IPS-NIHi7 (cell line): ENCODE measurements at regions not wholly inside any gene's neighbourhood (a gene's known extent, or its start where the extent isn't known, plus 50 kb on each side); places are given as distances from the start of the nearest gene placed in this dataset.

Experiments used
- DNase-seq: peaks from one replicate; pipeline ENCODE4 v3.0.0; 2012; ENCODE audit warnings: mixed read lengths; ENCODE audit errors: extremely low spot score

DNA sequence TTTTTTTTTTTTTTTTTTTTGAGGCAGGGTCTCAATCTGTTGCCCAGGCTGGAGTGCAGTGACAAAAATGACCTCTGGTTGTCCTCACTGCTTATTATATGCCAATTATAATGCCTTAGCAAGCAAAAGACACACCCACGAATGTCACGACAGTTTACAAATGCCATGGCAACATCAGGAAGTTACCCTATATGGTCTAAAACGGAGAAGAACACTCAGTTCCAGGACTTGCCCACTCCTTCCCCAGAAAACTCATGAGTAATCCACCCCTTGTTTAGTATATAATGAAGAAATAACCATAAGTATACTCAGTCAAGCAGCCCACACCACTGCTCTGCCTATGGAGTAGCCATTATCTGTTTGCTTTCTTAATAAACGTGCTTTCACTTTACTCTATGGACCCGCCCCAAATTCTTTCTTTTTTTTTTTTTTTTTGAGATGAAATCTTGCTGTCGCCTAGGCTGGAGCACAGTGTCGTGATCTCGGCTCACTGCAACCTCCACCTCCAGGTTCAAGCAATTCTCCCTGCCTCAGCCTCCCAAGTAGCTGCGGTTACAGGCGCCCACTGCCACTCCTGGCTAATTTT is 106.2 kb downstream of the SMIM20 start:
- DNase-seq: no peak

DNA sequence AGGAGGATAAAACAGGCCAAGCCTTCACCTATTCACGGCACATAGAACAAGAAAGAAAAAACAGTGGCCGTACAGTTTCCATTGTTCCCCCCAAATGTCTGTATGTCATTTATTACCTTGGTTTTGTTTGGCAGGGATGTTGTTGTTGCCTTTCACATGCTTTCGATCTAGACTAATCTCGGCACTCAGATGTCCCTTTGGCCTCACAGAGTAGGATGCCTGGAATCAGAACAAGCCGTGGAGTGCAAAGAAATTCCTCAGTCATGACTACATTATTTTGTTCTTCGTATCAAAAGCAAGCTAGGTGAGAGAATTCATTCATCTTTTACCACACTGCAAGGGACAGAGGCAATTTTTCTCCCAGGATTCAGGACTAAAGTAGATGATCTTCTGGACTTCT is 106.9 kb downstream of the SMIM20 start:
- no peak for DNase-seq

DNA sequence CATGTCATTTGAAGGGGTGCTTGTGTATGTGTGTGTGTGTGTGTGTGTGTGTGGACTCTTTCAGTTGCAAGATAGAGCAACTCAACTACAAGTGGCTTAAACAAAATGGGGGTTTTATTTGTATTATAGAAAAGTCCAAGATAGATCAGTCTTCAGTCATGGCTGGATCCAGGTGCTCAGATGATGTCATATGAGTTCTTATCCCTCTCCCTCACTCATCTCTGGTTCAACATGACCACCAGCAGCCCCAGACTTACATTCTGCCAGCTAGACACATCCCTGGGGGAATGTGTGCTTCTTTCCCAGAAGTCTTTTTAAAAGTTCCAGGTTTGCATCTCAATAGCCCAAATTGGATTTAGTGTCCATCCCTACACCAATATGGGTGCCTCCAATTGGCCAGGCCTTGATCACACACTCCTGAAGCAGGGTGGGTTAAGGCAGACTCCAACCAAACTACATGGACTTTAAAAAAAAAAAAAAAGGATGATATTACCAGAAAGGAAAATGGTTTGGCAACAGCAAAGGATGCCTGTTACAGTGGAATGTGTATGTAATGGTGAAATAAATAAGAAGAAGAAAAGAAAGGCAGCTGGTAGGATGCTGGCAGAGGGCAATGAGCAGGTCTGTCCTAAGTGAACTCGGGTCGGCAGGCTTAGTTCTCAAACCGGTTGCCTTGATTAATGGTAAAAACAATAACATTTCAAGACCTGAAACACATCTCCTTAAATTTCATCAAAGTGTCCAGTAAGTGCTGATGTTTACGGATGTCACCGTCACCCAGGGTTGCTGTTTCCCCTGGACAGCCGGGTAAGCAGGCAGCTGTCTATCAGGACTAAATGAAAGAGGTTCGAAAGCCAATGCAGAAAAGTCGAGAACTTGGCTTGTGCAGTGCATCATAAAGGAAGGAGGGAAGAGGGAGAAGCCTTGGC is 107.7 kb downstream of the SMIM20 start:
- DNase-seq: no peak

- DNase-seq: no peak
Observed at GRCh38 chr4:26022346-26023202, 108.6 kb downstream of the SMIM20 start.

GRCh38 chr4:26023203-26023972 is 109.4 kb downstream of the SMIM20 start:
- DNase-seq: no peak

DNA sequence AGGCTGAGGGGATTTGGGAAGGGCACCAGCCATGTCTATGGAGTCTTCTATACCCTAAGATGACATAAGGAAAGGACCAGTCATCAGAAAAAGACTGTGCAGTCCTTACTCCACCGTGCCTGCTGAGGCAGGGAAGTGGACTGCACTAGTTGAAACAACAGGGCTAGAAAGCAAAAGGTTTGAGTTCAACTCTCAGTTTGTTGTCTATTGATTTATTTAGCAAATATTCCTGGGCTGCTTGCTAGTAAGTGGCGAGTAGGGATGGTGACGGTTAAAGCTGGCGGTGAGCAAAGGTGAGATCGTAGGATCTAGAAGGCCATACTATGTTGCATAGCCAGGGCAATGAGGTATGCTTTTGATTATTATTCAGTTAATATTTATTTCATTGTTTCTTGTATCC is 110.1 kb downstream of the SMIM20 start:
- no peak for DNase-seq

GRCh38 chr4:26028133-26028792 is 114.2 kb downstream of the SMIM20 start:
- DNase-seq: no peak

- peak; percentile 86 for DNase-seq
Observed at GRCh38 chr4:26028793-26029567, 115.0 kb downstream of the SMIM20 start.

- DNase-seq: no peak
Observed at GRCh38 chr4:26029568-26030131, 115.6 kb downstream of the SMIM20 start.

DNA sequence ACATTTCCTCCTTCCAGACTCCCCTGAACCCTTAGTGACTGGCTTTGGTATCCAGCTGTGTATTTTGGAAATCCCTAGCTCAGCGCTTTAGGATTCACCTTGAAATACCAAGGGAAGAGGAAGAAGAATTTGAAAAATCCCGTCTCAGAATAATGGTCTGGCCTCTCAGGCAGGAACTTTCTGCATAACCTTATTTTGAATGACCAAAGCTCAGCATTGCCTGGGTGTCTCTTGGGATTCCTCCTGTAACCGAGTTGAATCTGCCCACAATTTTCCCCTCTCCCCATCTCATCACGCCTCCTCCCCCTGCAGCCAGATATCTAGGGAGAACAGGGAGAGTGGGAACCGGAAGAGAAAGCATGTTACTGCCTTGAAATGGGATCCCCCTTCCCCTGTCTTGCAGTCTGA is 116.2 kb downstream of the SMIM20 start:
- DNase-seq: peak; percentile 80

GRCh38 chr4:26030780-26031179 is 116.8 kb downstream of the SMIM20 start:
- no peak for DNase-seq

- DNase-seq: no peak
Observed at GRCh38 chr4:26031704-26032103, 117.7 kb downstream of the SMIM20 start.

DNA sequence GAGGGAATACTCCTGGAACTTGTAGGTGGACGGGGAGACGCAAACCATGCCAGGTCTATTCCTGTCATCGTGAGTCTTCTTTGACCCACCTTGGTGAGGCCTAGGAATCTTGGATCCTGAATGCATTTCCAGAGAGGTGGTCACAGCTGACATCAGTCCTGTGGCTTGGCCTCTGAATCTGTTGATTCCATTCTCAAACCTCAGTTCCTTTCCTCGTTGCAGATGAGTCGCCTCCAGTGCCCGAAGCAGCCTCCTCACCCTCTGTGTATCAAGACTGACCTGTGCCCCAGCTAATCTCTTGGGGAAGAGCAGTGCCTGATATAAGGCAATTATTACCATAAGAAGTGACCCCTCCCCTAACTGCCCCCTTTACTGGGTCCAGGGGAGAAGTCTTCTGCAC is 118.1 kb downstream of the SMIM20 start:
- DNase-seq: no peak

DNA sequence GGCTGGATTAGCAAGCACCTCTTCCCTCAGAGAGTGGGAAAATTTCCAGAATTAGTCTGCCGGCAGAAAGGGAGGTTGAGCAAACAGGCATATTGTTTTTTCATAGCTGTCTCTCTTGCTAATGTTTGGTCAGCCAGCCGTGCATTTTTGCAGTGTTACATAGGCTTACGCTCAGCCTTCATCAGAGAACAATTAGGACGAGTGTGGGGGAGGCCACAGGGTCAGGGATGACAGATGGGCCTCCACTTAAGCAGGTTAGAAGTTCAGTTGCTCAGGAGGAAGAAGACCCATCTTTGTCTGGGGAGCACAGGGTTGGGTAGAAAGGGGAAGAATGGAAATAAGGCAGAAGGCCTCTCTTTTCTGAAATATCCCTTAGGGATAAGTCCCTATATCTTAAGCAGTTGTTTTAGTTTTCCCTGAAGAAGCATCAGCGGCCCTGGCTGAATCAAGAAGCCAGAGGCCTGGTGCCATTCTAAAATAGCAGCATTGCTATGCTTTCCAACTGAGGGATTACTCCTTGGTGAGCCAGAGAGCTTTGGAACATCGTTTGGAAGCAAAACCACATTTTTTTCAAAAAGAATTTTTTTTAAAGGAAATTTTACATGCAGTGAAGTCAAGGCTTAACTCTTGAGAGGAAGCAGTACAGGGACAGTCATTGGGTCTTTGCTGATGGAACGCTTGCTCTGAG is 118.8 kb downstream of the SMIM20 start:
- no peak for DNase-seq

- DNase-seq: no peak
Observed at GRCh38 chr4:26033389-26033788, 119.4 kb downstream of the SMIM20 start.

DNA sequence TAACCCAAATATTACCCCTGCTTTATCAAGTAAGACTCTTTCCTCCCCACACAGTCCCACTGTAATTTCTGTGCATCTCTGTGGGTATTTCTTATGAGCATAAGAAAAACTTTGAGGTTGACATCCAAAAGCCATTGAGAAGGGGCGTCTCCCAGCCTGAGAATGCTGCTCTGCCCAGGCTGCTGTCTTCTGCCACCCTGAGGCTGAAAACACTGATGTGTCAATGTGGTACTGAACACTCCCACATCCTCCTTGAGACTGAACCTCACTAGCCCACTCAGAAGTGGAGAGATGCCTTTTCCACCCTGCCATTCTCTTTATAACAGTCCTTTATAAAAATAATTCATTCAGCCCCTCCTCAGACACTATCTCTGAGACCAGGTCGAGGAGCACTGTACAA is 120.8 kb downstream of the SMIM20 start:
- no peak for DNase-seq

- DNase-seq: no peak
Observed at GRCh38 chr4:26035921-26036320, 121.9 kb downstream of the SMIM20 start.

DNA sequence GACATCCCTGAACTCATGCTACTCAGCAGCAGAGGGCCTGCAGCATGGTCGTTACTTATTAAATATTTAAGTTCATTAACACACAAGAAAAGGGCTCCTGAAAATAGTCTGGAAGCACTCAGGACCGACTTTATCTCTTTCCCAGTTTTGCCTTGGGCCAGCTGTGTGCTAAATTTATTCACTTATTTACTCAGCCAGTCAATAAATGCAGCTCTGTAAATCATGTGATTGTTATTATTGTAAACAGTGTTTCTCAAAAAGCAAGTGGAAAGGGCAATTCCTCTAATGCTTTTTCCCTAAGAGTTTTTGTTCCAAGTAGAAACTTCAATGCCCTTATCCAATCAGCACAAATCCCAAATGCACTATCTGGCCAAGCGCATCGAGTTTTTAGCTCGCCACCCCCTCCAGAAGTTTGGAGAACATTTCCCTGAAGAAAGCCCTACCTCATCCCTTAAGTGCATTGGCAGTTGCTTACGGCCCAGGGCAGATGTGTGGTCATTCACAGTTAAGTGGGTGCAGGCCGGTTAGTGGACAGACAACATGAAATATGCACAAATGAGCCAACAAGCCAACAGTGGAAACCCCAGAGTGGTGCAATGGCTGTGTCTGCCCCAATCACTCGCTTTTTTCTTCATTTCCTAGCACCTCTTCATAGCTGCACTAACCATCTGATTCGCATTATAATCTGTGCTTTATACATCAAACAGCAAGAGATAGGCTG is 125.8 kb downstream of the SMIM20 start:
- no peak for DNase-seq

DNA sequence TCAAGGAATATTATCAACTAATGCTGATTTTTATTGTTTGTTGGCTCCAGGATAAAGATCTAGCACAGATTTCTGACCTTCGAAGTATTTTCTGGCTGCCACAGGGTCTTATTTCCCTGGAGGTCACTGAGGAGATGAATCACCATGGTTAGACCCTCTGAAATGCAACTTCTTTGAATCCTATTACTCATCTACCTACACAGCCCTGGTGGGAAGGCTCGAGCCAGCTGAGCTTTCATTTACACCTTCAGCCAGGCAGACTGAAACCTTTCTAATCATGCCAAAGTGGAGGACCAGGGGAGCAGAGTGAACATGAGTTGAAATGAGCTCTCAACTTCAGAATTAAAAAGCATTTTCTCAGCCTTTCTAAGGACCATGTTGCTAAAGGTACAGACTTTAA is 130.5 kb downstream of the SMIM20 start:
- no peak for DNase-seq
